ENCODE measurements at regions not wholly inside any gene's neighbourhood (a gene's known extent, or its start where the extent isn't known, plus 50 kb on each side); places are given as distances from the start of the nearest gene placed in this dataset.

DNA sequence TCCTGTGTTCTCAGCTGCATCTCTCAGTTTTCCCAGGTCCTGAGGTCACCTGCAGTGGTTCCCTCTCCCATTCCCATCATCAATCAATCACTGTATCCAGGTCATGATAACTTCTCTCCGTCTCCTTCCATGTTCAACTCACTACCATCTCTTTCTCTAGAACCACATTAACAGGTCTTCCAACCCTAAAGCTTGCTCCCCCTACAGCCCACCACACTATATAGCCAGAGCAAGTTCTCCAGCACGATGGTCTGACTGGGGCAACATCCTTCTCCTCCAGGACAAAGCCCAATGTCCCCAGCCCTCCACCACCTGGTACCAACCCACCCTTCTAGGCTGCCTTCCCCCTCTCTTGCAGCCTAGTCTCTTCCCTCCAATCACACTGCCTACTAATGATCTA is 241.6 kb downstream of the CDK5RAP2 start:
- no peak for TF ChIP-seq CTCF (IDR thresholded peaks at IDR 0.05; ENCODE audit: low read depth, low read length, missing control alignments)

GRCh38 chr9:120337131-120337530 is 242.8 kb downstream of the CDK5RAP2 start:
- TF ChIP-seq CTCF (IDR thresholded peaks at IDR 0.05; ENCODE audit: low read depth, low read length, missing control alignments): no peak
- in situ Hi-C loops (cut with HindIII; ENCODE audit: low pct_ligation_motif_present, low sequenced_read_pairs): no loop called here
- H3K4me3 ChIP-seq (ENCODE audit: low read depth, low read length): no peak overlapping the region
- no peaks in the 10 kb centered on the region for H3K36me3 ChIP-seq (replicated peaks)
- DNase-seq: no peak
- no peaks in the 10 kb centered on the region for H3K27me3 ChIP-seq (replicated peaks)
- H3K27ac ChIP-seq: no peak overlapping the region

More for the DNA sequence above, 241.6 kb downstream of the CDK5RAP2 start:
- in situ Hi-C loops (cut with HindIII; ENCODE audit: low pct_ligation_motif_present, low sequenced_read_pairs): no loop called here
- Histone ChIP-seq H3K27me3 (replicated peaks) (no peaks in the 10 kb centered on the region), H3K36me3 (replicated peaks) (no peaks in the 10 kb centered on the region), H3K4me3 (ENCODE audit: low read depth, low read length) (no peak overlapping the region), H3K27ac (no peak overlapping the region)
- no peak for DNase-seq

DNA sequence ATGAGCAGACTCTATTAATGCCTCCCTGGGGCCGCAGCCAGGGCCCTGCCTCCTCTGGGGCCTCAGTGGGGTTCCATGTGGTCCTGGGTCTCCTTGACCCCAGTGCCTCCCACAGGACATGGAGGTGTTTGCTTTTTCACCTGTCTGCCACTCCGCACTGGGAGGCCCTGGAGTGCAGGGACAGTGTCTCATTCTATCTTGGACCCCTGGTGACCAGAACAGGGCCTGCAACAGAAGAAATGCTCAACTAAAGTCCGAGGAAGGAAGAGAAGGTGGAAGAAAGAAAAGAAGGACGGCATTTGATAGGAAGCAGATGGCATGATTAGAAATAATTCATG is 243.2 kb downstream of the CDK5RAP2 start:
- TF ChIP-seq CTCF (IDR thresholded peaks at IDR 0.05; ENCODE audit: low read depth, low read length, missing control alignments): no peak
- in situ Hi-C loops (cut with HindIII; ENCODE audit: low pct_ligation_motif_present, low sequenced_read_pairs): no loop called here
- H3K4me3 ChIP-seq (ENCODE audit: low read depth, low read length): no peak overlapping the region

DNA sequence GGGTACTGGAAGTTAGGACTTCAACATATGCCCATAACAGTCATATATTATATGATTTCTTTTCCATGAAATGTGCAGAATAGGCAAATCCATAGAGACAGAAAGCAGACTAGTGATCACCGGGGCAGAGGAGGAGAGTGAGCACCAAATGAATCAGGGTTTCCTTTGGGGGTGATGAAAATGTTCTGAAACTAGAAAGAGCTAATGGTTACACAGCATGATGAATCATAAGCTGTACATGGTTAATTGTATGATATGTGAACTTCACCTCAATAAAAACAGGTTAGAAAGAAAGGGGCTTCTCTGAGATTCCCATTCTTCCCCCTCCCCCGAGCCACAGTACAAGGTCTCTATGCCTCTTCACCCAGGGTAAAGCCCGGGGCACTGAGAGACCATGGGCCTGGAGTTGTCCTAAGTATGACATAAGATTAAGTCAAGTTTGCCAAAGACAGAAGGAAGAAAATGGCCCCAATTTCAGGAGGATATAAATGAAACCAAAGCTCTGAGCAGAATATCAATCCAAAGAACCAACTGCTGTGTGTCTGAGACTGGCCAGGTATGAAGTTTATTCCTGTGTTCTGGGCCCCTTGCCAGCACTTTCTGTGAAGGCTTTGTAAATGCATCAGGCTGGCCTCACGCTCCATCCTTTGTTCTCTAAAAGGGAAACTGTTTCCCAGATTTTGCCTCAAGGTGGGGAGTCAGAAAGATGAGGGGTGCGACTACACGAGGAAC is 243.8 kb downstream of the CDK5RAP2 start:
- no peak overlapping the region for H3K4me3 ChIP-seq (ENCODE audit: low read depth, low read length)
- no peak for TF ChIP-seq CTCF (IDR thresholded peaks at IDR 0.05; ENCODE audit: low read depth, low read length, missing control alignments)
- no peaks in the 10 kb centered on the region for H3K27me3 ChIP-seq (replicated peaks)
- H3K27ac ChIP-seq: no peak overlapping the region
- no peak for DNase-seq
- H3K36me3 ChIP-seq (replicated peaks): no peaks in the 10 kb centered on the region
- in situ Hi-C loops (cut with HindIII; ENCODE audit: low pct_ligation_motif_present, low sequenced_read_pairs): no loop called here

More for the DNA sequence above, 243.2 kb downstream of the CDK5RAP2 start:
- H3K27me3 ChIP-seq (replicated peaks): no peaks in the 10 kb centered on the region
- no peak for DNase-seq
- no peak overlapping the region for H3K27ac ChIP-seq
- H3K36me3 ChIP-seq (replicated peaks): no peaks in the 10 kb centered on the region

DNA sequence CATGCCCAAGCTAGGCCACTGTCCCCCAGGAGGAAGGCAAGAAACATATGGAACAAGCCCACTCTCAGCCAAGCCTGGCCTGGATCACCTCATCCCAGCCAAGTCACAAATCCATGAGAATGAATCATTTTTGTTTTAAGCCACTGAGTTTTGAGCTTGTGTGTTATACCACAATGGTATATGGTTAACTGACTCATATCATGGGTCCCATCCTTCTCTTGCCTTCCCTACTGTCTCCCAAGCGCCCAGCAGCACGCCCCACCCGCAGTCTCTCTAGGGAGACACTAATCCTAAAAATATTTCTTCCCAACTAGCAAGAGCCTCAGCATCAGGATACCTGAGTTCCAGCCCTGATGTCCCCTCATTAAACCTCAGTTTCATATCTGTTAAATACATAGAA is 248.1 kb downstream of the CDK5RAP2 start:
- no peaks in the 10 kb centered on the region for H3K27me3 ChIP-seq (replicated peaks)
- in situ Hi-C loops (cut with HindIII; ENCODE audit: low pct_ligation_motif_present, low sequenced_read_pairs): no loop called here
- no peak for TF ChIP-seq CTCF (IDR thresholded peaks at IDR 0.05; ENCODE audit: low read depth, low read length, missing control alignments)

DNA sequence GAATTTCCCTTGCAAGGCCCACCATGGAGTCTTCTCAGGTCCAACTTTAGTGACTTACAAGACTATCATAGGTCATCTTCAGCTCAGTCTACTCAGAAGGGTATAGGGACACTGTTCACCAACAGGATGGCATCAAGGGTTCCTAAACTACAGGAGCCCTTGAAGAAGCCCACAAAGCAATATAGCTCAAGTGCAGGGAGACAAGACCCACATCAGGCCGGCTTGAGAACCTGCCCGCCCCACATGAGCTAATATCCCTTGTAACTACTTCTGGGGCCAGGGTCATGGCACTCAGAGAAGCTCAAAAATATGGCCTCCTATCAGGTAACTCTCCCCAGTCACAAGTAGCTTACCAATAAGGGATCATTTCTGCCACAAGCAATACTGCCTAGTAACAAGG is 249.9 kb downstream of the CDK5RAP2 start:
- TF ChIP-seq CTCF (IDR thresholded peaks at IDR 0.05; ENCODE audit: low read depth, low read length, missing control alignments): no peak
- Histone ChIP-seq H3K27me3 (replicated peaks) (no peaks in the 10 kb centered on the region), H3K36me3 (replicated peaks) (no peaks in the 10 kb centered on the region), H3K4me3 (ENCODE audit: low read depth, low read length) (no peak overlapping the region), H3K27ac (no peak overlapping the region)
- no peak for DNase-seq
- in situ Hi-C loops (cut with HindIII; ENCODE audit: low pct_ligation_motif_present, low sequenced_read_pairs): no loop called here

More for the DNA sequence above, 248.1 kb downstream of the CDK5RAP2 start:
- H3K4me3 ChIP-seq (ENCODE audit: low read depth, low read length): no peak overlapping the region
- no peak overlapping the region for H3K27ac ChIP-seq
- no peaks in the 10 kb centered on the region for H3K36me3 ChIP-seq (replicated peaks)
- DNase-seq: no peak

Measured in brain microvascular endothelial cell (primary cell).